ENCODE measurements at regions not wholly inside any gene's neighbourhood (a gene's known extent, or its start where the extent isn't known, plus 50 kb on each side); places are given as distances from the start of the nearest gene placed in this dataset.

DNA sequence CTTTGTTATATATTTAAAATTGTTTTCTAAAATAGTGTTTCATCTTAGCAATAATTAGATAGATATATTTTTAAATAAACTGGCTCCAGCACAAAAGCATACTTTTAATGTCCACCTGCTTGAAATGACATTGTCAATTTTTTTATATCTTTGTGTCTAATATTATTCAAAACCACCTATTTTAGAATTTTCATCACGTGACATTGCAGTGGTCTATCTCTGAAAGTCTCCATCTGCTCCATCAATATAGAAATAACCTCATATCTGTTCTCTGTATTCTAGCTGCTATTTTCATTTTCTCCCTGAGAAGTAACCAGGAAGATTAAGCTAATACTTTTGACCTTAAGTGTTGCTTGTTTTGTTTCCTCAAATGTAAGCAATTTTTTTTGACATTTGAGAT lies 248.0 kb upstream of the CNTNAP5 start:
- TF ChIP-seq POLR2A (IDR thresholded peaks at IDR 0.05; ENCODE audit: low read length) (no peak), BHLHE40 (IDR thresholded peaks at IDR 0.05; ENCODE audit: low read depth, low read length) (no peak), EP300 (IDR thresholded peaks at IDR 0.05) (no peak), FOSB (CRISPR knock-in tag; IDR thresholded peaks at IDR 0.05) (no peak), ZFP36 (IDR thresholded peaks at IDR 0.05; ENCODE audit: borderline replicate concordance, partially characterized antibody) (no peak), RCOR1 (IDR thresholded peaks at IDR 0.05; ENCODE audit: low read depth, low read length) (no peak), RNF2 (IDR thresholded peaks at IDR 0.05; ENCODE audit: borderline replicate concordance, low read depth) (no peak), MAZ (IDR thresholded peaks at IDR 0.05; ENCODE audit: borderline replicate concordance, low read depth, low read length) (no peak), RFX5 (IDR thresholded peaks at IDR 0.05) (no peak)
- TF ChIP-seq, protein P1, sequence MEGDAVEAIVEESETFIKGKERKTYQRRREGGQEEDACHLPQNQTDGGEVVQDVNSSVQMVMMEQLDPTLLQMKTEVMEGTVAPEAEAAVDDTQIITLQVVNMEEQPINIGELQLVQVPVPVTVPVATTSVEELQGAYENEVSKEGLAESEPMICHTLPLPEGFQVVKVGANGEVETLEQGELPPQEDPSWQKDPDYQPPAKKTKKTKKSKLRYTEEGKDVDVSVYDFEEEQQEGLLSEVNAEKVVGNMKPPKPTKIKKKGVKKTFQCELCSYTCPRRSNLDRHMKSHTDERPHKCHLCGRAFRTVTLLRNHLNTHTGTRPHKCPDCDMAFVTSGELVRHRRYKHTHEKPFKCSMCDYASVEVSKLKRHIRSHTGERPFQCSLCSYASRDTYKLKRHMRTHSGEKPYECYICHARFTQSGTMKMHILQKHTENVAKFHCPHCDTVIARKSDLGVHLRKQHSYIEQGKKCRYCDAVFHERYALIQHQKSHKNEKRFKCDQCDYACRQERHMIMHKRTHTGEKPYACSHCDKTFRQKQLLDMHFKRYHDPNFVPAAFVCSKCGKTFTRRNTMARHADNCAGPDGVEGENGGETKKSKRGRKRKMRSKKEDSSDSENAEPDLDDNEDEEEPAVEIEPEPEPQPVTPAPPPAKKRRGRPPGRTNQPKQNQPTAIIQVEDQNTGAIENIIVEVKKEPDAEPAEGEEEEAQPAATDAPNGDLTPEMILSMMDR (IDR thresholded peaks at IDR 0.05) = no peak
- TF ChIP-seq, protein P2, sequence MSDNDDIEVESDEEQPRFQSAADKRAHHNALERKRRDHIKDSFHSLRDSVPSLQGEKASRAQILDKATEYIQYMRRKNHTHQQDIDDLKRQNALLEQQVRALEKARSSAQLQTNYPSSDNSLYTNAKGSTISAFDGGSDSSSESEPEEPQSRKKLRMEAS (IDR thresholded peaks at IDR 0.05) = no peak
